Uterus (tissue), 2 donors: ENCODE measurements at regions not wholly inside any gene's neighbourhood (a gene's known extent, or its start where the extent isn't known, plus 50 kb on each side); places are given as distances from the start of the nearest gene placed in this dataset.

ENCODE experiments used
- CTCF ChIP-seq, 4 experiments: fragments of 200-600 bp in 2 of 4; fragments of 450-650 bp in 2 of 4; sonication (generic) in 2 of 4; IDR thresholded peaks; one replicate each; pipeline ENCODE4 v1.5.1; 2016 to 2019; ENCODE audit warnings: antibody characterized with exemption in 4 of 4, mild to moderate bottlenecking in 2 of 4, moderate library complexity in 1 of 4
- POLR2A ChIP-seq, 2 donors: fragments of 450-650 bp; IDR thresholded peaks; one replicate each; pipeline ENCODE4 v1.6.1; 2016; ENCODE audit warnings: antibody characterized with exemption in 2 of 2, mild to moderate bottlenecking in 1 of 2, moderate library complexity in 1 of 2

GRCh38 chr21:38619992-38620479, 121.8 kb upstream of the ERG start:
- TF ChIP-seq POLR2A (IDR thresholded peaks at IDR 0.05) (no peak), CTCF (IDR thresholded peaks at IDR 0.05) (no peak)
